Limb (tissue), 2 donors: ENCODE measurements at regions not wholly inside any gene's neighbourhood (a gene's known extent, or its start where the extent isn't known, plus 50 kb on each side); places are given as distances from the start of the nearest gene placed in this dataset.
A peak's percentile ranks its signal among the peaks of the same experiment; 100 is the strongest.

ENCODE experiments used
- DNase-seq, 2 donors: peaks; one replicate each; pipeline ENCODE4 v3.0.0-alpha.2; 2016; ENCODE audit errors: extremely low spot score in 2 of 2

DNA sequence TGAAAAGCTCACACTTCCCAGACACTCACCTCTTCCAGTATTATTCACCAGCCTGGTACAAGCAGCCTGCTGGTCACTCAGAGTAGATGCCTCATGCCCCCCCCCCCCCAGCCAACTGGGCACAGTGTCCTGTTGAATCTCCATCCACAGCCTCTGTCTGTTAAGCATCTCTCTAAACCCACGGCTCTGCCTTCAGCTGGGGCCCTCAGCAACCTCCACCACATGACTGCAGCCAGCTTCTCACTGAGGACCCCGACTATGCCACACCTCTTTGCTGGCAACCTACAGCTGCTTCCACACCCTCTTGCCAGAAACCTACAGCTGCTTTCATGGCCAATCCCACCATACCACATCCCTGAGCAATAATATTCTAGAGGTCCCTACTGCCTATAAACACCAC is 113.1 kb downstream of the RHOU start:
- DNase-seq: no peak

DNA sequence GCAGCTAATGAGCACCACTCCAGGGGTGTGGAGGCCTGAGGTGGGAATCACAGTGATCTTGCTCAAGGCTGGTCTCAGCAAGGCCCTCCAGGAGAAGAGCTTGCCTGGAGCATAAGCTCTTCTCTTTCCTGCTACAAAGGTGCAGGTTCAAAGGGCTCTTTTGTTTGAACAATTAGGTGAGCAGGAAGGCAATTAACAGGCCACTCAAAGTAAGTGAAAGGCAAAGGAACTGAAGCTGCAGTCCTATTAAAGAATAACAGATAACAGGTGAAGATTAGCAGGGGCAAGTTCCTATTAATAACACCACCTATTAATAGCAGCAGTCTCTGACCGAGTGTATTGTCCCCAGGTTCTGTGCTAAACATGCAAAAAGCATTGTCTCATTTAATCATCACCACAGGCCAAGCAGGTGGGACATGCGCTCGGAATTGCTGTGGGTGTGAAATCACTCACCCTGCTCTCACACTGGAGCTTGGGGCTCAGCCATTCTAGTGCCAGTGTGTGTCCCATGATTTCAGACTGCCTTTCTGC is 113.8 kb downstream of the RHOU start:
- DNase-seq: no peak

DNA sequence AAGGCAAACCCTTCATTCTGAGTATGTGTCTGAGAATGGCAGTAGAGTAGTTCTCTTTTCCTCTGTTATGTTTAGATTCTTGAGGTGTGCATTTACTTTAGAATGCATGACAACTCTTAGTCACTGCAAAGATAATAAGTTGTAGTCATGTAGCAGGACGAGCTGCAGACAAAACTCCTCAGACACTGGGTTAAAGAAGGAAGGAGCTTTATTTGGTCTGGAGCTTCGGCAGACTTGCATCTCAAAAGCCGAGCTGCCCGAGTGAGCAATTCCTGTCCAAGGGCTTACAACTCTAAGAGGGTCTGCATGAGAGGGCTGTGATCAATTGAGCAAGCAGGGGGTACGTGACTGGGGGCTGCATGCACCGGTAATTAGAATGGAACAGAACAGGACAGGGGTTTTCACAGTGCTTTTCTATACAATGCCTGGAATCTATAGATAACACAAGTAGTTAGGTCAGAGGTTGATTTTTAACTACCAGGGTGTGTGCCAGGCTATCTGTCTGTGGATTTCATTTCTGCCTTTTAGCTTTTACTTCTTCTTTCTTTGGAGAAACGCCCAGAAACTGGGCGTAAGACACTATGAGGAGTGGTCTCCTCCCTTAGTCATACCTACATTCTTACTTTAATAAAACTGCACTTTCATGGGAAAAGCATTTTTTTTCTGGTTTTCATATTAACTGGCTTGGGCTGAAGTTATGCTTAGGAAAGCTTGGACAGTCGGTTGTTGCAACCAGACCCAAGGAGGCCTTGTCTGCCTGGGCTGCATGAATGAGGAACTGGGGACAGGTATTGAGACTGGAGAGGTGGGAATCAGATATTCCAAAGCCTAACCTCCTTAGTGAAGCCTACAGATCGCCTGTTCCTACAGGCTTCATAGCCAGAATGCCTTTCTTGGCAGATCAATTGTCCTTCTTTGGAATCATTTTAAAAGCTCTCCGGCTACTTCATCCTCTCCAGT is 115.1 kb downstream of the RHOU start:
- DNase-seq: no peak

DNA sequence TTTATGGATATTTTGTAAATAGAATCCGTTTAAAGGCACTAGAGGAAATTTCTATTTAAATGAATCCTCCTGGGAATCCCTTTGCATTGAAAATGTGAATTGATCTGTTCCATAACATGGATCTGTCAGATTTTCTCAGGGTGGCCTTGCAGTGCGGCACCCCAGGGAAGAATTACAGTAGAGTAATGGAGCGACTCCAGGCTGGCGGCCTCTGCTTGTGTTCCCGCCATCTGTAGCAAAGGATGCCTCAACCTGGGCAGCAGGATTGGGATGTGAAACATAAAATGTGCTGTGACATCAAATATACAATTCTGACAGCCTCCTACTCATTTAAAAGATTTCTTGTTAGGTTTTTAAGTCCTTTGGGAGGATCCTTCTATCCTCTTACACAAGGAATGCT is 115.9 kb downstream of the RHOU start:
- no peak for DNase-seq

DNA sequence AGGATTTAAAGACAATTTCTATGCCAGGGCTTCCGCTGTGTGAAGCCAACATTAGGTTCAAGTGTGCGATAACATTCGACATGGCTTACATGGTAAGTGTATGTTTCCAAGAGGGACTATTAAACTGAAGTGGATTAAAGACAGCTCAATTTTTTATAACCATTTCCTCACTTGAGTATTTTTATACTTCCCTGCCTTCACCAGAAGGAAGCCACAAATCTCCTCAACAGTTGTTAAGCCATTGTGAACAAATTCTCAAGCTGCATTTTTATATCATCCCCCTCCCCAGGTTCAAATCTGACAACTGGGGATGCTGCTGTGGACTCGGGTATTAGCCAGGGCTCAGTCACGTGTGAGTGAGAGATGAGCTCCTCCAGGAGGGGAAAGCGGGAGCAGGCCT is 116.3 kb downstream of the RHOU start:
- no peak for DNase-seq

DNA sequence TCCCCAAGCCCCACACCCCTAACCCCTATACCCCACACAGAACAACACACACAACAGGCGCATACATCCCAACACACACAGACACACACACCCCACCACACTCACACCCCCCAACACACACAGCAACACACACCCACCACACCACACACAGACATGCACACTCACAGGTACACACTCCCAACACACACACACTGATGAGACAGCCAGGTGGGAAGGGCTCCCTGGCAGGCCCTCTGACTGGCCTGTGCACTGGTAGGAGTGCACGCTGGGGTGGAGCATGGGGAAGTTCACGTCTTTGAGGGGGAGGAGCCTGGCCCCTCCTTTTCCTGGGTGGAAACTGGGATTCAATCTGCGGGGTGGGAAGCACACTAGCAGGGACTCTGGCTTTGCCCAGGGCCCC is 116.7 kb downstream of the RHOU start:
- DNase-seq: no peak

DNA sequence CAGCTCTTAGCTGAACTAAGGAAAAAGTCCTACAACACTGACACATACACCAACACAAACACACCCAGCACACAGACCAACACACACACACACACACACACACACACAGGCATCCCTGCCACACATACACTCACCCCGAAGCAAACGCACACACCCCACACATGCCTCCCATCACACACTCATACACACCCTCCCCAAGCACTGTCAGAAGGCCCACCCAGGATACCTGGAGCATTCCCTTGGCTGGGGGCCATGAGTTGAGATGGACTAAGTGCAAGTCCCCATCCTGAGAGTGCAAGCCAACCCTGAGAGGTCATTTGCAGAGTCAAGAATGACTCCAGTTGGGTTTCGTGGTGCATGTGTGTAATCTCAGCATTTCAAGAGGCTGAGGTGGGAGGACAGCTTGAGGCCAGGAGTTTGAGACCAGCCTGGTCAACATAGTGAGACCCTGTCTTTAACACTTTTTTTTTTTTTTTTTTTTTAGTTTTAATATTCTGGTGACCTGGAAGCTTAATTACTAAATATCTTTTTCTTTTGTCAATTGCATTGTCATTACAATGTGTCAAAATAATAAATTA is 117.3 kb downstream of the RHOU start:
- no peak for DNase-seq

DNA sequence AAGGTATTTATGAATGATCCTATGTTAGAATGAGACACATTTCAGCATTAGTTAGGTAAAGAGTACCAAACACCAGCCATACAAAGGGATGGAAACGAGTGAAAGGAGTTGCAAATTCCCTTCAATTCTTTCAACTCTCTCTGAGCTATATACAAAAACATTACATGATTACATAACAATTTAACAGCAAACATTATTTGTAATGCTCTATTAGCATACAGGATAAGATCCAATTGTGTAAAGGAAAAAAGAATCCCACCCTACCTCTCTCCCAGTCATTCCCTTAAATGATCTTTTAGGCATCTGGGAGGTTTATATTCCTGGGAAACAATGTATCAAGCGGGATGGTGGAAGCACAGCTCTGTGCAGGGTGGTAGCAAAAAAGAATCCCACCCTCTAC is 117.9 kb downstream of the RHOU start:
- no peak for DNase-seq

DNA sequence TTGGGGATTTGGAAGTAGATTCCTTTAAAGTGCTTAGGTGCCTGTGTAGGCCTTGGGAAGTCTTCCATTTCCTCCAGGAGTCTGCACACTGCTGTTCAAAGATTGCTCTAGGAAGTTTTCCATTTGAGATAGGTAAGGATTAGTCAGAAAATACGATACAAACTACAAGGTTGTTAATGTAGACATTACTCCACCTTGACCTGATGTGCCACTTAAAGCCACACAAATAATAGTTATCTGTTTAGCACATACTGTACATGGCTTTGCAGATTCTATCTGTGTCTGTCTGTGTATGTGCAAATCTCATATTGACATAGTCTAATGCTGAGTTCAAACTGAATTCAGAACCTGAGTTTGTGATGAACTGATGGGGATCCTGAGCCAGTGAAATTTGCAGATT is 118.4 kb downstream of the RHOU start:
- no peak for DNase-seq

DNA sequence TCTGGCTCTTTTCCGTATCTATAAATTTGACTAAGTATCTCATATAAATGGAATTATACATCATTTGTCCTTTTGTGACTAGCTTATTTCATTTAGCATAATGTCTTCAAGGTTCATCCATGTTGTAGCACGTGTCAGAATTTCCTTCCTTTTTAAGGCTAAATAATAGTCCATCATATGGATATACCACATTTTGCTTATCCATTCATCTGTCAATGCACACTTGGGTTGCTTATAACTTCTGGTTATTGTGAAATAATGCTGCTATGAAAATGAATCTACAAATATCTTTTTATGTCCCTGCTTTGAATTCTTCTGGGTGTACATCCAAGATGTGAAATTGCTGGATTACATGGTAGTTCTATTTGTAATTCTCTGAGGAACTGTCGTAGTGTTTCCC is 119.6 kb downstream of the RHOU start:
- DNase-seq: no peak

DNA sequence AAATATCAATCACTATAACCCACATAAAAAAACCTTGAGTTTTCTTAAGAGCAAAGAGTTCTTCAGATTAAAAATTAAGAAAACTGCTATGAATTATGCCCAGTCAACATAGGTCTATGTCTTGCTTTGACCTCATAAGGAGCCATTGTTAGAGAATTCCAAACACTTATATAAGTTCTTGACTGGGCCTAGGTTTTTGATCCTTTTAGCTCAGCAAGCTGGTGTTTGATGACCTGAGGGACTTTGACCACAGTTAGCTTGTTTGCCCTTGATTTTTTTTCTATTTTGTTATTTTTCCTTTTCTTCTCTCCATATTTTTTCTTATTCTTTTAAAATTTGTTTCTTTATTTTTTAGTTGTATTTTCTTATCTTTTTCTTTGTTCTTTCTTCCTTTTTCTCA is 122.3 kb downstream of the RHOU start:
- no peak for DNase-seq

DNA sequence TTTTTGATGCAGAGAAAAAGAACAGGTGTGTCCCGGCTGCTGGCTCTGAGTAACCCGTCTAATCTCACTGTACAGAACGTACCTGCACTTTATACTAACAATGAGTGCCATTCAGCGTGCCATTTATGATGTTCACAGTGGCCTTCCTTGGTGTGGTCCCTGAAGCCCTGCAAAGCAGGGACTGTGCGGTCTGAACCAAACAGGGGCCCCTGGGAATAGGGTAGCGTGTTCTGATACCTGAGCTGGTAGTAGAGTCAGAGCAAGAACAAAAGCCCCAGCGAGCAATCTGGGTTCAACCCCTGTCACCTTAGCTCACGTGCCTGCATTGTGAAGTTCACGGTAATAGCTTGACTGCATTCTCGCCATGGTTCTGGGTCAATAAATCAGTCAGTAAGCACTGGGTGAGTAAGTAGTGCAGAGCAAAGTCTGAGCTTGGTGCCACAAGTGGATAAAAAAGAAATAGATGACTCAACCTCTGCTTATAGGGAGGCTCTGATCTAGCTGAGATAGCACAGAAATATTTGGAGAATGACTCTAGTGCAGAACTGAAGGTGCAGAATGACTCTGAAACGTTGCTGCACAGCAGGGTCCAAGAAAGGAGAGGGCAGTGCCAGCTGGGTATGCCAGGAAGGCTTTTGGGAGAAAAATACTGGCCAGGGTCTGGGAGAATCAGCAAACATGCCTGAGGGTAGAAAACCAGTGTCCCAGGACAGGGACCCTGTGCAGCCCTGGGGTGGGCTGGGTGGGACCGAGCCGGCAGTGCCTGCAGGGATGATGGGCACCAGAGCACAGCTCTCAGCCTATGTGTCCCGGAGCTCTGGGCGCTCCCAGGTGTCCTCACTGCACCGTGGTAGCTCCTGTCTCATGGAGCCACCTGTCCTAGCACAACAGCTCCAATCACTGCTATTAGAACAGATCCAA is 125.9 kb downstream of the RHOU start:
- no peak for DNase-seq

DNA sequence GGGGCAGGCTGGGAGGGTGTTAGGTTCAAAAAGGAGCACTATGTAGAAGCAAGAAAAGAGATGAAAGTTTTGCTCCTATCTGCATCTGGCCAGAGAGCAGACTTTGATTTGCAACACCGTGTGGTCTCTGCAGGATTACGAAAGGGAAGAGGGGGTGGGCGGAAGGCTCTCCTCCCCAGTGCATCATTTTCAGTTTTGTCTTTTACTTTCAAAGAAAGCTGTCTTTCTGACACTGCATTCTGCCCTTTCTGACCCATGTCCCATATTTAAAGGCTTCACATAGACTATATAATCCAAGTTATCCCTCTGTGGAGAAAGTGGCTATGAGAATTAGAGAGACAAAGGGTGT is 126.5 kb downstream of the RHOU start:
- no peak for DNase-seq

DNA sequence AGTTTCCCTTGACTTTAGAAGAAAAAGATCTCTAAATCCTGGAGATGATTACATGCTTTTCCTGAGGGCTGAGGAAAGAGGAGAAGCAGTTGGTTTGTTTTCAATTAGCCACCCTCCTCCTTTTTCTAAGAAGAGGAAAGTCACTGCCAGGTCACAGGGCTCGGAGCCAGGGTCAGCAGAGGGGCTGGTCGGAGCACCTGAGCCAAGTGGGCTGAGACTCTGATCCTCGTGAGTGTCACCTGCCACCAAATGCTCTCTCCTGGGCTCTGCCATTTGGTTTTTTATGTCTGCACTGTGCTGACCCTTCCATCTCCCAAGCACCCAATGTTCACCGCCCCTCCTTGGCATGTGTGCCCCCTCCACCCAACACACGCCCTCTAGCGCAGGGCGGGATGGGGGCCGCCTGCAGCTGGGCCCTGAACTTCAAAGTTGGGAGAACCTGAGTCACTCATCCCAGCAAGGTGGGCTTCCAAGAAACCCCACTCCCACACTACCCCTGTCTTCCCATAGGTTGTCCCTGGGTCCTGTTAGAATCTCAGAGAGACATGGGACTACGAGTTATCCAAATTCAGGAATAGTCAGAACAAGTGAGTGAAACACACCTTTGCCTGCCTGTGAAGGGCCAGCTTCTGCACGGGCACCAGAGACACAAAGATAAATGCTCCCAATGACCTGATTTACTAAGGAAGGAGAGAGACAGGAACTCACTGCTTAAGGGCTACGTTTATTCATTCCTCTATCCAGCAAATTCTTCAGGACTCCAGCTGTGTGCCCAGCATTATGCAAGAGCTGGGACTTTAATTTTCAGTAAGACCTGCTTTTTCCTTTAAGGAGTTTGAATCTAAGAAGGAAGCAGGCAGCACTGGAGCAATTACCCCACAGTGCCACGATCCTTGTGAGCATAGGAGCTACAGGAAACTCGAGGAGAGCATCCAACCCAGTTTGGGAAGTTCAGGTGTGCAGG is 127.5 kb downstream of the RHOU start:
- DNase-seq: no peak

DNA sequence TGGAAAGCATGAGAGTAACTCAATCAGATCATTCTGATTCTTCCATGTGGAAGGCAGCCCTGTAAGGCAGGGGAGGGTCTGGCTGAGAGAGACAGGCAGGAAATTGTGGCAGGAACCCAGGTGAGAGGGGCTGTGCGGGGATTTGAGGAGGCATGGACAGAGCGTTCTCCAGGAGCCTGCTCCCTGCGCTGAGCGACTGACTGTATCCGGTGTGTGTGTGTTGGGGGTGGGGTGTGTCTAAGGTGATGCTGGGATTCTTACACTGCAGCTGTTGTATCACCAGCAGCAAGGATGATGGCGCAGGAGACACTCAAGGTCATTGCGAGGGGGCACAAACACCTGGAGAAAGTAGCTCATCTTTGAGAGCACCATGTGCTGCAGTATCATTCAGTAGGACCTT is 128.5 kb downstream of the RHOU start:
- no peak for DNase-seq

DNA sequence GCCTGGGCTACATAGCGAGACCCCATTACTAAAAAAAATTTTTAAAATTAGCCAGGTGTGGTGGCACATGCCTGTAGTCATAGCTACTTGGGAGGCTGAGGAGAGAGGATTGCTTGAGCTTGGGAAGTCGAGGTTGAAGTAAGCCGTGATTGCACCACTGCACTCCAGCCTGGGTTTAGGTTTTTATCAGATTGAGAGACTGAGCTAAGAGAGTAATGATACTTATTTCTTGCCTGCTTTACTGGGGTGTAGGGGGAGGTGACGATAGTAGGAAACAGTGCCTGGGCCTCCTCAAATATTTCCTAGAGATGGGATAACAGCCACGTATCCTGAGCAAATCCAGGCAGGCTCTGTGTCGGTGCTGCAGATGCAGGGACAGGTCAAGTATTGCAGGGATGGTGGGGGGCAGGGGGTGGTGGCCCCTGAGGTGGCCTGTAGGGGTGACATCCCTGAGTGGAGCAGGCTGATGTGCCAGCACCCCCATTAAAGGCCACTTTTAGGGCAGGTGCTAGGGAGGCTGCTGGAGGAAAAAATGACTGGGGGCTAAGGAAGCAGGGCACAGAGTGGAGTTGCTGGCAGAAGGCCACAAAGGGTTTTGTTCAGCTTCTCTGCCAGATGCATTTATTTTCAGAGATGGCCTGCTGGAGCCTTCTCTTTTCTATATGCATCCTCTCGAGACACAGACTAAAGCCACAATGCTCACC is 130.5 kb downstream of the RHOU start:
- DNase-seq: no peak

DNA sequence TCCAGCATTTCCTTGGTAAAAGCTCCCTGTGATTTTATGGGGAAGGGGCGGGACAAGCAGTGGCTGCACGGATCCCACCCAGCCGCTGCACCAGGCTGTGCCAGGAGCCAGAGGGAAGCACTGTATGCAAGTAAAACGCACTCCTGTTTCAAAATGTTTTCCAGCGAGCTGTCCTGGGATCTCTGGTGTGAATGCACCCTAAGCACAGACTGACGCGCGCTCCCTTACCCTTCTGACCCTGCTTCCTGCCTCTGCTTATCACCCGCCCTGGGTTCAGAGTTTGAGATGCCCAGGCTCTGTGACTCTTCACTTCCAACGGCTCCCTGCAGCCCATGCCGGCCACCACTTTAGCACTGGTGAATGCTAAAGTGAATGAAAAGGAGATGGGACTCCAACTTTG is 131.2 kb downstream of the RHOU start:
- no peak for DNase-seq

DNA sequence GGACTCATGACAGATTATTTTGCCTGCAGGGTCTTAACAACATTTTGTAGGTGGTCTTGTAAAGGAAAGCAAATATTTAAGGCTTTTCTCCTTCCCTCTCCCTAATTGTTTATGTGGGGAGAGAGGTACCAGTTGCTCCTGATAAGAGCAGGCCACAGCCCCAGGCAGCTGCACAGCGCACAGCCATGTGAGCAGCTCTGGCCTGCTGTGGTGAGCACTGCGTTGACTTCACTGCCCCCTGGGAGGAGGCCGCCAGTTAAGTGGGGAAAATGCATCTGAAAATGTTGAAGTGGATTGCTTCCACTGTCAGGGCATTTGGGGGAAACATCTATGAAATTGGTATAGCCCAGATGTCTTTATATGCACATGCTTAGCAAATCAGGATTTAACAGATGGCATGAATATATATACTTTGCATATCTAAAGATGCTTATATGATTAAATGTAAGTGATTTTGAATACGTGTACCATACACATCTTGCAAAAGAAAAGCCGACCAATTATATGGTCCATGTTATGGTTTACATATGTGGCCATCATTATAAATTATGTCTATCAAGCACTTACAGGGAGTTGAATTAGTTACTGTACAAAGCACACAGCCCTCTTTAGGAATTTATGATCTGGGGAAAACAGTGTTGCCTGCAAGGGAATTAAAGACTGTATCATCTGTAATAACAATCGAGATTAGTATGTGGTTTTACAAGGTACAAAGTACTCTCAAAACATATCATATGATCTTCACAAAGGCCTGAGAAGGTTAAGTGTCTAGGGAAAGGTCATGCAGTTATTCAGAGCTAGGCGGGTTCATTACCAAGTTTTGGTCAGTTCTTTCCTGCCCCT is 132.1 kb downstream of the RHOU start:
- peak in 1 of 2 donors; percentile 26 for DNase-seq
